Type B pancreatic cell (in vitro differentiated cells): ENCODE measurements at regions not wholly inside any gene's neighbourhood (a gene's known extent, or its start where the extent isn't known, plus 50 kb on each side); places are given as distances from the start of the nearest gene placed in this dataset.

Source experiments
- DNase-seq: peaks from one replicate; pipeline ENCODE4 v3.0.0; 2021; ENCODE audit warnings: mixed read lengths; ENCODE audit not compliant: unreplicated experiment; ENCODE audit errors: extremely low spot score
- H3K27ac Mint-ChIP-seq: 2 replicates; pipeline ENCODE4 v1.8.0; 2021; ENCODE audit warnings: mild to moderate bottlenecking, mixed read lengths
- H3K27me3 Mint-ChIP-seq: 2 replicates; pipeline ENCODE4 v1.8.0; 2021; ENCODE audit warnings: mixed read lengths
- H3K36me3 Mint-ChIP-seq: 2 replicates; pipeline ENCODE4 v1.8.0; 2021; ENCODE audit warnings: mixed read lengths
- H3K4me1 Mint-ChIP-seq: one replicate; pipeline ENCODE4 v1.8.0; 2021; ENCODE audit warnings: mixed read lengths; ENCODE audit not compliant: unreplicated experiment
- H3K4me3 Mint-ChIP-seq: 2 replicates; pipeline ENCODE4 v1.8.0; 2021; ENCODE audit warnings: mild to moderate bottlenecking, mixed read lengths
- H3K9me3 Mint-ChIP-seq: 2 replicates; pipeline ENCODE4 v1.8.0; 2021; ENCODE audit warnings: mixed read lengths
- TF ChIP-seq, protein P1 (sequence below): fragments of 200-600 bp; sonication (generic); conservative IDR thresholded peaks from 2 replicates; pipeline ENCODE4 v1.5.0; 2021; ENCODE audit warnings: antibody characterized with exemption, mild to moderate bottlenecking

DNA sequence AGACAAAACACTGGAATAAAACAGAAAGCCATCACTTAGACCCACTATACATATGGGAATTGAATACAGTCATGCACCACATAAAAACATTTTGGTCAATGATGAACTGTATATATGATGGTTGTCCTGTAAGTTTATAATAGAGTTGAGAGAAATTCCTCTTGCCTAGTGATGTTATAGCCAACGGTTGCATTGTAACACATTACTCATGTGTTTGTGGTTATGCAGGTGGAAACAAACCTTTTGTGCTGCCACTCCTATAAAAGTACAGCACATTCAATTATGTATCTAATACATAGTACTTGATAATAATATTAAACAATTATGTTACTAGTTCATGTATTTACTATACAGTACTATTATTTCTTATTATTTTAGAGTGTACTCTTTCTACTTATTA lies 381.2 kb upstream of the MBL2 start:
- Mint-ChIP-seq H3K9me3 (peaks cover 13% of the 10 kb centered on the region), H3K27me3 (no peaks in the 10 kb centered on the region), H3K4me1 (no peaks in the 10 kb centered on the region), H3K36me3 (no peaks in the 10 kb centered on the region), H3K4me3 (no peak overlapping the region), H3K27ac (no peak overlapping the region)
- DNase-seq, result no peak
- TF ChIP-seq, protein P1, sequence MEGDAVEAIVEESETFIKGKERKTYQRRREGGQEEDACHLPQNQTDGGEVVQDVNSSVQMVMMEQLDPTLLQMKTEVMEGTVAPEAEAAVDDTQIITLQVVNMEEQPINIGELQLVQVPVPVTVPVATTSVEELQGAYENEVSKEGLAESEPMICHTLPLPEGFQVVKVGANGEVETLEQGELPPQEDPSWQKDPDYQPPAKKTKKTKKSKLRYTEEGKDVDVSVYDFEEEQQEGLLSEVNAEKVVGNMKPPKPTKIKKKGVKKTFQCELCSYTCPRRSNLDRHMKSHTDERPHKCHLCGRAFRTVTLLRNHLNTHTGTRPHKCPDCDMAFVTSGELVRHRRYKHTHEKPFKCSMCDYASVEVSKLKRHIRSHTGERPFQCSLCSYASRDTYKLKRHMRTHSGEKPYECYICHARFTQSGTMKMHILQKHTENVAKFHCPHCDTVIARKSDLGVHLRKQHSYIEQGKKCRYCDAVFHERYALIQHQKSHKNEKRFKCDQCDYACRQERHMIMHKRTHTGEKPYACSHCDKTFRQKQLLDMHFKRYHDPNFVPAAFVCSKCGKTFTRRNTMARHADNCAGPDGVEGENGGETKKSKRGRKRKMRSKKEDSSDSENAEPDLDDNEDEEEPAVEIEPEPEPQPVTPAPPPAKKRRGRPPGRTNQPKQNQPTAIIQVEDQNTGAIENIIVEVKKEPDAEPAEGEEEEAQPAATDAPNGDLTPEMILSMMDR, result no peak

DNA sequence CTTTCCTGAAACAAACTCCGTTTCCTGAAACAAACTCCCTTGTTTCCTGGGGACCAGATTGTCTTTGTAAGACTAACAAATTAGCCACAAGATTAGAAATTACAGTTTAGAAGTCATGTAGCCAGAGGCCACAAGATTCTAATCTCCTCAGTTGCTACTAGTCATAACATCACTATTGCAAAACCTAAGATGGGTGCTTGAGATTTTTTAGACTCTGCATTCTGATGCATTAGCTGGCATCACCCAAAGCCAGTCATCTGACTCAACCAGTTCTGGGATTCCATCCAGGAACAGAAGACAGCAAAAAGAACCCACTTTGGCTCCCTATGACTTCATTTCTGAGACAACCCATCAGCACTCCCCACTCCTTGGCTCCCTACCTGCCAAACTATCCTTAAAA lies 367.9 kb upstream of the MBL2 start:
- H3K36me3 Mint-ChIP-seq, result no peaks in the 10 kb centered on the region

DNA sequence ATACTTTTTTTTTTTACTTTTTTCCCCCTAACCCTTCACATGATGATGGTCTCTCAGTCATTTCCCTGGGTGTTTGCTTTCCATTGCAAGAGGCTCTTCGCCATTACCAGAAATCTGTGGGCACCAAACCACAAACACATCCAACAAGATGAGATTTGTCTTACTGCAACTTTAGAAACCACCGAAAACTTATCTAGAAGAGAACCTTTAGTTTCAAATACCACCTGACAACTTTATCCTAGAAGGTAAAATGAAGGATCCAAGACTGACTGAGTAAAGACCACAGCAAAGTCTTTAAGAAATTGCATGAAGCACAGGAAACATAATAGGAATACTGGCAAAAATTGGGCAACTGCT lies 363.3 kb upstream of the MBL2 start:
- Mint-ChIP-seq H3K27me3 (no peaks in the 10 kb centered on the region), H3K36me3 (no peaks in the 10 kb centered on the region)
- TF ChIP-seq, protein P1, result no peak

More for the DNA sequence above, 367.9 kb upstream of the MBL2 start:
- no peaks in the 10 kb centered on the region for H3K27me3 Mint-ChIP-seq
- no peak for DNase-seq
- peaks cover 16% of the 10 kb centered on the region for H3K4me1 Mint-ChIP-seq
- H3K27ac Mint-ChIP-seq, result no peak overlapping the region
- TF ChIP-seq, protein P1, result no peak
- H3K9me3 Mint-ChIP-seq, result peaks cover 6% of the 10 kb centered on the region
- H3K4me3 Mint-ChIP-seq, result no peak overlapping the region

DNA sequence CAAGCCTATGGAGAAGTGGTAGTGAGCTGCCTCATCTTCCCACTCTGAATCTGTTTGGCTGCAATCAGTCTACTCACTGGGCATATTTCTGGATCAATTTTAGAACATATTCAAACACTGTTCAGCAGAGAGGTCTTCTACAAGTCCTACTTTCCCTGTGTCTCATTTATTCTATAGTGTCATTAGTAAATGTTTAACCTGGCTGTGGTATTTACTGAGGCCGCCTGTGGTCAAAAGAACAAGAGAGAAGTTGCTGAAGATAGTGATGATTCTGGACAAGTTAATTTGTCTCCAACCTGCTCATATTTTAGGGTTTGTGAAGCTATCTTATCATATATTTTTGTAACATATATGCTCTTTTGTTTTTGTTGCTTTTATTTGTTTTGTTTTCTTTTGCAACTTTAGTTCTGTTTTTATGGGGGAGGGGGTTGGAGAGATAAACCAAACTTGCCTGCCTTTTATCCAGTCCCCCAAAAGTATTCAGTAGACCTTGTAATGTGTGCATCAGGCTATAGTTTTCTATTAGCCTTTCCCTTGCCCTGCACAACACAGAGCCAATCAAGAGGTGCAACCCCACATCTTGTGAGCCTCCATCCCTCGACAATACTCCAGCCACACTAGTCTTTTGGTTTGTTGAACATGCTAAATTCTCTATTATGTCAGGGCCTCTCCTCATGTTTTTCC lies 362.8 kb upstream of the MBL2 start:
- DNase-seq, result no peak
- TF ChIP-seq, protein P1, result no peak
- Mint-ChIP-seq H3K27ac (no peak overlapping the region), H3K4me3 (peak overlapping the region; percentile 25), H3K36me3 (no peaks in the 10 kb centered on the region), H3K4me1 (peaks cover 17% of the 10 kb centered on the region), H3K27me3 (no peaks in the 10 kb centered on the region), H3K9me3 (peaks cover 6% of the 10 kb centered on the region)

More for the DNA sequence above, 363.3 kb upstream of the MBL2 start:
- no peak for DNase-seq
- Mint-ChIP-seq H3K9me3 (peaks cover 6% of the 10 kb centered on the region), H3K27ac (no peak overlapping the region), H3K4me3 (no peak overlapping the region), H3K4me1 (peaks cover 17% of the 10 kb centered on the region)

DNA sequence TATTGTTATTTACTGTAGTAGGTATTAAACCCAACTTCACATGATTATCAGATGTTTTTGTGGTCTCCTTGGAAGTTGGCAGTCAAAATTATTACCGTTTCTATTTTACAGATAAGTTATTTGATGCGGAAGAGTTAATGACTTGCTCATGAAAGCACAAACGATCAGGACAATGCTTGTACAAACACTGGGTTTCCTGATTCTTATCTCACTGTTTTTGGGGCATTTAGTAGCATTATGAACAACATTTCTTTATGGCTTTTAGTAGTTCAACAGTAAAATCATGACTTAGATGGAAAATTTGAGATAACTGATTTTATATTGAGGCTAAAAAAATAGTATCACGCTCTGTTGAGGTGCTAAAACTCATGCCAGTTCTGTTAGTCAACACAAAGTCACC lies 361.5 kb upstream of the MBL2 start:
- no peak for DNase-seq
- Mint-ChIP-seq H3K4me1 (peaks cover 11% of the 10 kb centered on the region), H3K27me3 (no peaks in the 10 kb centered on the region), H3K4me3 (no peak overlapping the region), H3K9me3 (peaks cover 3% of the 10 kb centered on the region), H3K27ac (no peak overlapping the region), H3K36me3 (no peaks in the 10 kb centered on the region)
- TF ChIP-seq, protein P1, result no peak
